Fibroblast of peridontal ligament (primary cell): ENCODE measurements at regions not wholly inside any gene's neighbourhood (a gene's known extent, or its start where the extent isn't known, plus 50 kb on each side); places are given as distances from the start of the nearest gene placed in this dataset.

Experiments used
- DNase-seq: peaks from one replicate; pipeline ENCODE4 v3.0.0-alpha.2; 2010; ENCODE audit errors: extremely low read depth

DNA sequence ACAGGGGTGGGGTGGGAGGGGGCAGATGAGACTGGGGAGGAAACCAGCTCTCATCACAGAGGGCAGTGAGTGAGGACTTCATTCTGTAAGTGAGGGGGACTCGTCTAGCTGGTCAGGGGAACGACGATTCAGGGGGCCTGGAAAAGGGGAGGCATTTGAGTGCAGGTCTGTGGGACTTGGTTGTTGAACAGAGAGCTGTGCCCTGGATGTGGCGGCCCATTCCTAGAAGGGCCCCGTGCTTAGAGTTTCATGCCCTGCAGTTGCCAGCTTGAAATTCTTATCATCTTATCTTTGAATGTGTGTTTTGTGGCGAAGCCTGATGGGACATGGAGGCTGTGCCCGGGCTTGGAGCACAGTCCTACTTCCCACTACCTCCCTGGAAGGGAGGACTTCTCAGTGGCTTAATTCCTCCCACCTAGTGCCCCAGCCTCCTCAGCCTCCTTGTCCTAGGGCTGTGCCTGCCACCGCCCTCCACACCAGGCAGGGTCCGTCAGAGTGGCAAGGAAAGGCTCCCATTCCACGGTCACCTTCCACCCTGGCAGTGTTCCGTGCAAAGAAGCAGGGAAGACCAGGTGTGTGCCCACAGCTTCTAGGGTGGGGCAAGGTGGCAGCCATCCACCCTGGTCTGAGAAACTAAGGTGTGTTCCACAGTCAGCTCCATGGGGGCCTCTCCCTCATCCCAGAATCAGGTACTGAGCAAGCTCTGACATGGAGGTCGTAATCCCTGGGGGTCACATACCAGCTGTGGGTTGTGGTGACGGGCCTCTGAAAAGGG lies 59.7 kb upstream of the LMO1 start:
- no peak for DNase-seq

DNA sequence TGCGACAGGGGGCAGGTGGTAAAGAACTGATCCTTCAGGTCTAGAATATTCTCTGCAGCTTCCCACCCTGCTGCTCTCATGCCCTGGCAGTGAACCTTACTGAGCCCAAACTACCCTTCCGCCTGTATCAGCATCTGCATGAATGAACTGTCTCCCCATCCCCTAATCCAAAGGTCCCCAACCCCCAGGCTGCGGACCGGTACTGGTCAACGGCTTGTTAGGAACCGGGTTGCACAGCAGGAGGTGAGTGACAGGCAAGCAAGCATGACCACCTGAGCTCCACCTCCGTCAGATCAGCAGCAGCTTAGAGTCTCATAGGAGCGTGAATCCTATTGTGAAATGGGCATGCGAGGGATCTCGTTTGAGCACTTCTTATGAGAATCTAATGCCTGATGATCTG lies 58.2 kb upstream of the LMO1 start:
- no peak for DNase-seq

DNA sequence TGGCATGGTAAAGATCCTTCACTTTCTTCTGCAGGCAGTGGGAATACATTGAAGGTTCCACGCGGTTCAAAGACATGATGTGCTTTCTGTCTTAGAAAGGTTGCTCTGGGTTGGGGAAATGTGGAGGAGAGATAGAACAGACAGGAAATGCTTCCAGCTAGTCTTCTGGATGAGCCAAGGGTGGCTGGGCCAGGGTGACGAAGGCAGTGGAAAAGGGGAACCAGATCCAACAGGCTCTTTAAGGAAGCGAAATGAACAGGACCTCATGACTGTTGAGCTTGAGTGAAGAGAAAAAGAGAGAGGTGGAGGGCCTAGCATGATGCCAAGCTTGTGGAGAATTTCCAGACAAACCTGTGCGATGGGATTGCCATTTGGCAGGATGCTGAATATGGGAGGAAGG lies 56.4 kb upstream of the LMO1 start:
- DNase-seq: no peak

DNA sequence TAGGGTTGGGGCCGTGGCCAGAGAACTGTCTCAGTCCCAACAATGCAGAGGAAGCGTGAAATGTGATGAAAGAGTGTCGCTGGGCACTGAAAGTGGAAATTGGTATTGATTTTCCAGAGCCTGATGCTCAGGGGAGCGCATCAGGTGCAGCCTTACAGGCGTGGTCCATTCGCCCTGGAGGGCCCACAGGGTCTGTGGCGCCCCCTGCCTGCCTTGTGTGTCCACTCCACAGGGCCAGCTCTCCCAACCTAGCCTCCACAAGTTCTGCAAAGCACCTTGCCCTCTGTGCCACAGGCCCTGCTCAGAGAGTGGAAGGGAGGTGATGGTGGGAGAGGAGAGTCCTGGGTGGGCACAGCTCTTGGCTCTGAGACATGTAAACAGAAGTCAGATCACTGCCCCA lies 54.9 kb upstream of the LMO1 start:
- DNase-seq: no peak

DNA sequence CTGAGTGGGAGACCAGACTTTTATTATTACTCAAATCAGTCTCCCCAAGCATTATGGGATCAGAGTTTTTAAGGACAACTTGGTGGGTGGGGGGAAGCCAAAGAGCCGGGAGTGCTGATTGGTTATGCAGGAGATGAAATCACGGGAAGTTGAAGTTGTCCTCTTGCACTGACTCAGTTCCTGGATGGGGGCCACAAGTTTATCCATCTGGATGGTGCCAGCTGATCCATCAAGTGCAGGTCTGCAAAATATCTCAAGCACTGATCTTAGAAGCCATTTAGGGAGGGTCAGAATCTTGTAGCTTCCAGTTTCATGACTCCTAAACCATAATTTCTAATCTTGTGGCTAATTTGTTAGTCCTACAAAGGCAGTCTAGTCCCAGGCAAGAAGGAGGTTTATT lies 53.5 kb upstream of the LMO1 start:
- DNase-seq: no peak

DNA sequence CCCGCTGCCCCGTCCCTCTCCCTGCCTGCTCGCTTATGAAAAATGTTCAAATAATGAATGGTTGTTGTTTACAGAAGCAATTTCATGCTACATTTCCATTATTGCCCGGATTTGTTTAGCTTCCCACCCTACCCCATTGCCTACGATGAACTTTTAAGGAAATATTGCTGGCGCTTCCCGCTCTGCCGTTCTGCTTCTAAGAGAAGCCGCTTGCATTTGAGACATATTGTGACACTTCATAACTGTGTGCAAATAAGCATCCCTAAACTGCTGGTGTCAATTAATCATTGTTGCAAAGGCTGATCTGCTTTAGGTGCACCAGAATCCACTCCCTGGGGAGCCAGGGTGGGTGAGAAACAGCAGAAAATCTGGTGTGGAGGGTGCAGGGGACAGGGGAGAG lies 52.3 kb upstream of the LMO1 start:
- DNase-seq: no peak

DNA sequence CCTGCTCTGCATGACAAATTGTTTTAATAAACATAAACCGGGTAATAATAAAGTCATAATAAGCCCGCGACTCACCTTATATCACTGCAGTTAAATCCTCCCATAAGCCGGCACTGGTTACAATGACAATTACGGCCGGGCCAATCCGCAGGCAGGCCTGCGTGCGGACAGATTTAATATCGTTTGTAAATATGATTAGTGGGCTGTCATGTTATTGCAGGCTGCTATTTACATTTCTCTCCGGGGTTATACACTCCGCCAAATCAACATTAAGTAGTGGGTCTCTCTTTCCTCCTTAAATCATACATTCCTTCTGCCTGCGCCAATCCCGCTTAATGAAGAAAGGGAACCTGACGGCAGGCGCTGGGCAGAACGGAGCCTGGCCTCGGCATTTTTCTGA lies 51.8 kb upstream of the LMO1 start:
- DNase-seq: no peak

DNA sequence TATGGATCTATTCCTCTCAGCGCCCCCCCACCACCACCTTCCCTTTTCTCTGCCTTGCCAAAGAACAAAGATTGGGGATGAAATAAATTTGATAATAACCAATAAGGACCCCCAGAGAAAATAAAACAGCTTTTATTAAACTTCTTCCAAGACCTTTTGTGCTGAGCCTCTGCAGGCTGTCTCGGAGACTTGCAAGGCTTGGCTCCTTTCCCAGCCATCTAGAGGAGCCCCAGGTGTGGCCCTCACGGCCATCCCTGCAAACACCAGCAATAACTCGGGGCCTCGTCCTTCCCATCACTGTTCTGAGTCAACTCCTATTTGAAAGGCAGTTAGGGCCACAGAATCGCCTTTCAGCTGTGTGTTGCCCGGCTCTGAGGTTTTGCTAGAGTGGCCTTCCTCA lies 51.2 kb upstream of the LMO1 start:
- no peak for DNase-seq

DNA sequence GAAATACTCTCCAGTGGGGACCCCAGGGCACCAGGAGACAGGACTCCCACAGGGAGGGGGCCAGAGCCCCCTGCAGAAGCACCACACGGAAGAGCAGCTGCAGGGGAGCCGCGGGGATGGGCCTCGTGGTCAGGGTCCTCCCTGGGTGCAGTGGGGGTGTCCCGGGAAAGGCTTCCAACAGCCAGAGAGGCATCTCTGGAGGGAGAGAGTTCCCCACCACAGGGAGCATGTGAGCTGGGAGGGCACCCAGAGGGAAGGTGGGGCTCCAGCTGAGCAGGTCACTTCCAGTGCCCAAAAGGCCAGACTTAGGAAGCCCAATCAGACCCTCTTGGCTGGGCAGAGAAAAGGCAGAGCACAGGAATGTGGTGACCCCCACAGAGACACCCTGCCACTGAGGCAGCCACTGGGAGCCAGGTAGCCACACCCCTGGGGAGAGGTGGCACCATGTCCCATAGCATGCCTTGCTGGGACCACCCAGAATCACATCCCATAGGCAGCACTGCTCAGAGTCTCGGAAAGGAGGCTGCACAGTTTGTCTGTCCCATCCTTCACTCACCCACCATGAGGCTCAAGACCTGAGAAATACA lies 49.9 kb upstream of the LMO1 start:
- no peak for DNase-seq
